ENCODE measurements at regions not wholly inside any gene's neighbourhood (a gene's known extent, or its start where the extent isn't known, plus 50 kb on each side); places are given as distances from the start of the nearest gene placed in this dataset.
A peak's percentile ranks its signal among the peaks of the same experiment; 100 is the strongest.
"Not testable (repeated sequence)": the region's sequence is repeated elsewhere in the genome, so short reads cannot be mapped to it uniquely, and the experiment has no call there.

DNA sequence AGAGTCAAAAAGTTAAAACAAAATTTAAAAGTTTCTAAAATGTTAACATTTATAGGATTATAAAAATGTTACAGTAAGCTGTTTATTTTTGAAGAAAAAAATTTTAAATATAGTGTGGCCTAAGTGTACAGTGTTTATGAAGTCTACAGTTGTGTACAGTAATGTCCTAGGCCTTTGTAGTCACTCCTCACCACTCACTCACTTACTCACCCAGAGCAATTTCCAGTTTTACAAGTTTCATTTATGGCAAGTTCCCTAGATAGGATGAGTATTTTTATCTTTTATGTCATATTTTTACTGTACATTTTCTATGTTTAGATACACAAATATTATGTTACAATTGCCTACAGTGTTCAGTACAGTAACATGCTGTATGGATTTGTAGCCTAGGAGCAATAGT lies 419.9 kb downstream of the ARL4A start:
- no peak for DNase-seq

DNA sequence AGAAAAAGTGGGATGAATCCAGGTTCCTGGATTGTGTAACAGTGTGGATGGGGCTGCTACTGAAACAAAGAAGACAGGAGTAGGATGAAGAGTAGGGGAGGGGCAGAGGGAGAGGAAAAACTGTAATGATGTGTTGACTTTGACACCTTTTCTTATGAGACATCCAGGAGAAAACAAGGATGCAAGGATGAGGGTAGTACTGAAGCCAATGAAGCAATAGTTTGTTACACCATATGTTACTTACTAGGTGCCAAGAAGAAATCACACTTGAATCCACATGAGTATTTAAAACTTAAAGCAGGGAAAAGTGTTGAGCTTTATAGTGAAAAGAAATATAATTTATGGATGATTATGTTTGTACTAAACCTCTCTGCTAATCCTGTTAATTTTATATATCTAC lies 420.6 kb downstream of the ARL4A start:
- no peak for DNase-seq

DNA sequence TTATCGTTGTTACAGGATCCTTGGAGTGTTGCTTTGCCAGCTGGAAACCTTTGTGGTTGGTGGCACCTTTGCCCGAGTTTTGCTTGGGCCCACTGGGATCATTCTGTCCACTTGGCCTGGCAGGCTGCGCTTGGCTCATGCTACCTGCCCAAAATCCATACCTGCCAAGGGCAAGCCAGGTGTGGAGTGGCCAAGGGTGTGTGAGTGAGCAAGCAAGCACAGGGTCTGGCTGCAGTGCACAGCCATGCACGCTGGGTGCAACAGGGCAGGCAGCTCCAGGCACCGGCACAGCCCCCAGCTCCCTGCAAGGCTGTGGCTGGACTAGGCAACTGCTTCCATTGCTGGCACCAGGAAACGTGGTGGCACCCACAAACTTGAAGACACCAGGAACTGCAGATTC lies 421.8 kb downstream of the ARL4A start:
- no peak for DNase-seq

DNA sequence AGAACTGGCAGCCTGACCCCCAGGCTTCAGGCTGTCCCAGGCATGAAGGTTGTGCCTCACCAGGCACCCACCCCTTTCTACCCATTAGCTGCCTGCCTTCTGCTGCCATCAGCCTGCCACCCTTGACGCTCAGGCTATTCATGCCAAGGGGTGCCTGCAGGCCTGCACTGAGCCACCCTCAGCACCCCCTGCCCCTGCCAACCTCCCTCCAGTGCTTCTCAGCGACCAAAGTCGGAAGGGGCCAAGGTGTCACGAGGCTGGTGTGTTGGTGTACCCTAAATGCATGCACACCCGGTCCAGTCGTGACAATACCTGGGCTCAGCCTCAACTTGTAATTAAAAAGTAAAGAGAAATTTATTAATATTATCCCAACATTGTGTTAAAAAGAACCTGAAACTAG lies 422.7 kb downstream of the ARL4A start:
- no peak for DNase-seq

DNA sequence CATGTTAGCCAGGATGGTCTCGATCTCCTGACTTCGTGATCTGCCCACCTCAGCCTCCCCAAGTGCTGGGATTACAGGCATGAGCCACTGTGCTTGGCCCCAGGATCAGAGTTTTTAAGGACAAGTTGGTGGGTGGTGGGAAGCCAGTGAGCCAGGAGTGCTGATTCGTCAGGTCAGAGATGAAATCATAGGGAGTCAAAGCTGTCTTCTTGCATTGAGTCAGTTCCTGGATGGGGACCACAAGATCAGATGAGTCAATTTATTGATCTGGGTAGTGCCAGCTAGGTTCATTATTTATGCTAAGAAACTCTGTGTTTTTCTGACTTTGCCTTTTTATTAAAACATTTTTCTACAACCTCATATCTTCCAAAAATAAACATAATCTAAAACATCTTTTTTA lies 423.8 kb downstream of the ARL4A start:
- no peak for DNase-seq

DNA sequence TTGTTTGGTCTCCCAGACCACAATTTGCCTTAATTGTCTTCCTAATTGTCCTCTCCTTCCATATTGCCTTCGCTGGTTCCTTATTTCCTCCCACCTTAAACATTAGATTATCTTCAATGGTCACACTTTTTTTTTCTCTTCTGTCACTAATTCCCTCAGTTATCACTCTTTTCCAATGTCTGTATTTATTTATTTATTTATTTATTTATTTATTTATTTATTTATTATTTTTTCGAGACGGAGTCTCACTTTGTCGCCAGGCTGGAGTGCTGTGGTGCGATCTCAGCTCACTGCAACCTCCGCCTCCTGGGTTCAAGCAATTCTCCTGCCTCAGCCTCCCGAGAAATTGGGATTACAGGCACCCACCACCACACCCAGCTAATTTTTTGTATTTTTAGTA lies 426.8 kb downstream of the ARL4A start:
- not testable (repeated sequence) for DNase-seq

DNA sequence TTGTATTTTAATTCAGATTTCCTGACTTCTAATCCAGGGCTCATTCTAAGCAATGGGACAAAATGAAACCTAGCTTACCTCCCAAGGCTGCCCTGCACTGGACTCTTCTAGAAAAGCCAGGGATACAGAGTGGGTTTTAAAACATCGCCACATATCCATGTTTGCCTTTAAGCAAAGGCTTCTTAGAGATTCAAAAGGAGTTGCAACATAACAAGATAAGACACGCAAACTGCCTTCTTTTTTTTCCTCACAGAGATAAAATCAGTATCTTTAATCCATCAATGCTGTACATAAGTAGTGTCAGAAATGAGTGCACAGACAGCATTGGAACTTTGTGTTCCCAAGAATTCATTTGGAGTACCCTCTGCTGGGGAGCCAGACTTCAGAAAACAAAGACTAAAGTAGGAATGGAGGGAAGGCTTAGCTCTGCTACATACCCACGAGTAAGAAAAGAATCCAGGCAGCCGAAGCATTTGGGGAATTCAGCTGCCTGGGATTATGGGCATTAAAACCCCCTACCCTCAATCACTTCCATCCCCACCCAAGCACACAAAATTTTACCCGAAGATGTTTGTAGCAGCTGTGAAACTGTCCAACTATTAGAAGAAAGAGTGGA lies 427.8 kb downstream of the ARL4A start:
- no peak for DNase-seq

DNA sequence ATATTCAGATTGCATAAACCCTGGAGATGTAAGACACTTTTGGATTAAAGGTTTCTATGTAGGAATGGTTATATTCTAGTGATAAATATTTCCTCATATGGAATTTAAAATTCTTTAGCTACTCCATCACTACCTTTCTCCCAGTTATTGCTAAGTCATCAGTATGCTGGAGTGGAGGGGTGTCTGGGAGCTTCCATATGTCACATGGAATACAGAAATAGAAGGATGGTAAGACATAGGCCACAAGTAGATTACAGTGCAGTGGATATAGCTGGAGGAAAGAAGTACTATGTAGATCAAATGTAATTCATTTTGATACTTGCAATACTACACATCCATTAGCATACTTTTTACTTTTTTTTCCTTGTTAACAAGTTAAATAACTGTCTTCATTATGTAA lies 428.4 kb downstream of the ARL4A start:
- no peak for DNase-seq

DNA sequence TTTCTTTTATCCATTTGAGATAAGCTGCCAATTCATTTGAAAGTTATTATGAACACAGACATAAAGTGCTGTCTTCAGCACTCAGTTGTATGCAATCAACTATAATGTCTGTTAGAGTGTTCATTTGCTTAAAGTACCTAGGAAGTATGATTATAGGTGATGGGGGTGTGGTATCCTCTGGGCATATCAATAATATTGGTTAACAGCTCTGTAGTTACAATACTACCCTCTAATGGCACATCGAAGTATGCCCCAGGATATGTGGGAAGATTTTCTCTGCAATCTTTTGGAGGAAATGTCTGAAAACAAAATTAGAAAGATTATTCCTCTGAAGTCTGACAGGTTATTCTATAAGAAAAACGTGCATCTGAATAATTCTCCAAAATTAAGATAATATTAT lies 429.7 kb downstream of the ARL4A start:
- DNase-seq, result no peak

DNA sequence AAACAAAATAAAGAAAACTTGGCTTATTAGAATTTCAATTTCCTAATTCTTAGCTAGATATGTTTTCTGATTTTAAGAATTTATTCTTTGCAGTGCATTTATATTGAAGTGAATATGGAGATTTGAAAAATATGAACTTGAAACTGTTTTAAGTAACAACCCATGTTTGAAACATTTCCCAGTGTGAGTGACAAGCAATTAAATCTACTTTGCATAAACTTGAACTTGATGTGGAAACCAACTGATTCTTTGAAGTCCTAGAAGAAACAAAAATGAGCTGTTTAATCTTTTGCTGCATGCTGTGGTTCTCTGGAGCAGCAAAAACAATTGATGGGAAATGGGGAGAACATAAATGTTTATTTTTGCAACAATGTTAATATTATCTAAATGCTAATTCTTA lies 430.2 kb downstream of the ARL4A start:
- DNase-seq, result no peak

DNA sequence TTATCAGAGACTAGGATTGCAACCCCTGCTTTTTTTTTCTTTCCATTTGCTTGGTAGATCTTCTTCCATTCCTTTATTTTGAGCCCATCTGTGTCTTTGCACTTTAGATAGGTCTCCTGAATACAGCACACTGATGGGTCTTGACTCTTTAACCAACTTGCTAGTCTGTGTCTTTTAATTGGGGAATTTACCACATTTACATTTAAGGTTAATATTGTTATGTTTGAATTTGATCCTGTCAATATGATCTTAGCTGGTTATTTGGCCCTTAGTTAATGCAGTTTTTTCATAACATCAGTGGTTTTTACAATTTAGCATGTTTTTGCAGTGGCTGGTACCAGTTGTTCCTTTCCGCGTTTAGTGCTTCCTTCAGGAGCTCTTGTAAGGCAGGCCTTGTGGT lies 437.2 kb downstream of the ARL4A start:
- not testable (repeated sequence) for DNase-seq

DNA sequence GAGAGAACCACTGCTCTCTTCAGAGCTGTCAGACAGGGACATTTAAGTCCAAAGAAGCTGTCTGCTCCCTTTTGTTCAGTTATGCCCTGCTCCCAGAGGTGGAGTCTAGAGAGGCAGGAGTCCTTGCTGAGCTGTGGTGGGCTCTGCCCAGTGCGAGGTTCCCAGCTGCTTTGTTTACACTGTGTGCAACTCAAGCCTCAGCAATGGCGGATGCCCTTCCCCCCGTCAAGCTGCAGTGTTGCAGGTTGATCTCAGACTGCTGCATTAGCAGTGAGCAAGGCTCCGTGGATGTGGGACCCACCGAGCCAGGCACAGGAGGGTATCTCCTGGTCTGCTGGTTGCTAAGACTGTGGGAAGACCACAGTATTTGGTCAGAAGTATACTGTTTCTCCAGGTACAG lies 438.9 kb downstream of the ARL4A start:
- no peak for DNase-seq

DNA sequence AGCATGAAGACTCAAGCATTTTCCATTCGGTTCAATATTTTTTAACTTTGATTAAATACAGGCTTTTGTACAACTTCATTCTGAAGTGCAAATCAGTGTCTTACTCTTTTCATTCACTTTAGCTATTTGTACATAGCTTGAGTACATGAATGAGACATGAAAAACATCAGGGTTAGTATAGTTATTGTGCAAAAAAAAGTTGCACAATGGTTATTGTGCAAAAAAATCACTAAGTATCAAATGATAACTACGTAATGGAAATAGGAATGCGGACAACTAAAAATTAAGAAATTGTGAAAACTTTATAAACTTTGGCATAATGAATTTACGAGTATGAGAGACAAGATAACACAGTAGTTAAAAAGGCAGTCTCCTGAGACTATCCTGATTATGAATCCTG lies 442.9 kb downstream of the ARL4A start:
- DNase-seq, result no peak

DNA sequence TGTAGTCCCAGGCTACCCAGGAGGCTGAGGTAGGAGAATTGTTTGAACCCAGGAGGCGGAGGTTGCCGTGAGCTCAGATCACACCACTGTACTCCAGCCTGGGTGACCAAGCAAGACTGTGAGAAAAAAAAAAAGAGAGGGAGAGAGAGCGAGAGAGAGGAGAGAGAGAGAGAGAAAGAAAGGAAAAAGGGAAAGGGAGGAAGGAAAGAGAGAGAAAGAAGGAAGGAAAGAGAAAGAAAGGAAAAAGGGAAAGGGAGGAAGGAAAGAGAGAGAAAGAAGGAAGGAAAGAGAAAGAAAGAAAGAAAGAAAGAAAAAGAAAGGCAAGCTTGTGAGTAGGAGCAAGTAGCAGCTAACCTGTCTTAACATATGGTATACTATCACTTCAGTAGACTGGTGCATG lies 443.5 kb downstream of the ARL4A start:
- not testable (repeated sequence) for DNase-seq

DNA sequence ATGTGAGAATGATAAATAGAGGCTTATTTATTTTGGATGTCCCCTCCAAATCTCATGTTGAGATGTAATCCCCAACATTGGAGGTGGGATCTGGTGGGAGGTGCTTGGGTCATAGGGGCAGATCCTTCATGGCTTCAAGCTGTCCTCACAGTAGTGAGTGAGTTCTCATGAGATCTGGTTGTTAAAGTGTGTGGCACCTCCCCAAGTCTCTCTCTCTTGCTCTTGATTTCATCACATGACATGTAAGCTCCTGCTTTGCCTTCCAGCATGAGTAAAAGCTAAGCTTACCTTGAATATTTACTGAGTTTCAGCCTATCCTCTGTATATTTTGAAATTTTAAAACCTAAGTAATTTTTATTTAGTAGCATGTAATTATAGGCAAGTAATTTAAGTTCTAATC lies 444.9 kb downstream of the ARL4A start:
- no peak for DNase-seq

DNA sequence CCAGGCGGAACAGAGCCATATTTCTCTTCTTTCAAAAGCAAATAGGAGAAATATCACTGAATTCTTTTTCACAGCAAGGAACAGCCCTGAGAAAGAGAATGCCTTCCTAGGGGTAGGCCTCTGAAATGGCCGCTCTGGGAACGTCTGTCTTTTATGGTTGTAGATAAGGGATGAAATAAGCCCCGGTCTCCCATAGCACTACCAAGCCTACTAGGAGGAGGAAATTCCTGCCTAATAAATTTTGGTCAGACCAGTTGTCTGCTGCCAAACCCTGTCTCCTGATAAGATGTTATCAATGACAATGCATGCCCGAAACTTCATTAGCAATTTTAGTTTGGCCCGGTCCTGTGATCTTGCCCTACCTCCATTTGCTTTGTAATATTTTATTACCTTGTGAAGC lies 448.9 kb downstream of the ARL4A start:
- not testable (repeated sequence) for DNase-seq

DNA sequence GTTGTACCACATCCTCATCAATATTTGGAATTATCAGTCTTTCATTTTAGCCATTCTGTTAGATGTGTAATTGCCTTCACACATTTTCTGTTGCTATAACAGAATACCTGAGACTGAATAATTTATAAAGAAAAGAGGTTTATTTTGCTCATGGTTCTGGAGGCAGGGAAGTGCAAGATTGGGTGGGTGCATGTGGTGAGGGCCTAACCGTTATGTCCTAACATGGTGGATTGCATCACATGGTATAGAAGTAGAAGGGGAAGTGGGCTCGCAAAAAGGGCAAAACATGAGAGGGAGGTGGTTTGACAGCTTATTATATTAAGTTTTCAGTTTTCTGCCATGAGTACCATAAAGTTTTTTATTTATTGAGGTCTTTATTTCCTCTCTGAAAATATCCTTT lies 452.0 kb downstream of the ARL4A start:
- no peak for DNase-seq

DNA sequence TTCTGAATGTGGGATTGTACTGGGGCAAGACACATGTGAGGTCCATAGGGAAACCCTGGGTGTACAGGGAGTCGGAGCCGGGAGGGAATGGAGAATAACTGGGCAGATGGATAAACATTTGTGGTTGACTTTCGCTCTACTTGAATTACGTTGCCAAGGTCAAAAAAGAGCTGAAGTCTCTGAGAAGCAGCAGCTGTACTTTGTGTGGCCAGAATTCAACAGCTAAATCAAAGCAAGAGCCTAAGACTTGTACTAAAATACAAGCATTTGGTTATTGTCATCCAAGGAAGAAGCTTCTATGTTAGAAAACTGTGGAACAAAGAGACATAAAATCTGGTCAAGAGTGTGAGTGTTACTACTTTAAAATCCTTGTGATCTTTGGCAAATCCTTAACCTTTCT lies 457.2 kb downstream of the ARL4A start:
- DNase-seq, result peak in 1 of 2 experiments; percentile 46

DNA sequence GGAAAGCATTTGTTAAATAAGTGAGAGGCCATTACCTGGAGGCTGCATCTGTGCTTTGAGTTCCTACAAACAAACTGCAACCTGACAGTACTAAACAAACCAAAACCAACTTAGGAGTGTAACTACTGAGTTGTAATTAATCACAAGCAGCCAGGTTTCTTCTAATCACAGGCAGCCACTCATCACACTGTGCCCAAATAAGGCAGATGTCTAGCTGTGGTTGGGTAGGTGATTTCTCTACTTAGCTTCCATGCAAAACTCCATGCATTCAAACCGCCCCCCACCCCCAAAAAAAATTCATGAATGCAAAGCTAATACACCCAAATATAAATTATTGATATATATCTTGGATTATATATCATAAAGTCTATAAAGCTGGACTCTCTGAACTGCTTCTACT lies 461.1 kb downstream of the ARL4A start:
- no peak for DNase-seq

DNA sequence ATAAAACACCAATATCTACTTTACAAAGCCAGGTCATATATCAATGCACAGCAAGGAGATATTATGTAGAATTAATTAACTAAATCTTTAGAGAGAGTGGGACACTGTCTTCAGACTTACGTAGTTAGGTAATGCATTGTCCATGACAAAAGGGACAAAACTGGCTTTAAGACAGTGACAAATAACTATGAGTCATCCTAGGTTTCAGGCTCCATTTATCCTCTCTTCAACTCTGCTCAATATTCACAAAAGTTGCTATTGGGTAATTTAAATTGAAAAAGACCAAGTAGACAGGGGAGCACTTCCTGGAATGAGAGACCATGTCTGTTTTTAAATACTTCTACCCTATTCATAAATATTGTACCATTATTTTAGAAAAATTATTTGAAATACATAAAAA lies 464.5 kb downstream of the ARL4A start:
- no peak for DNase-seq

DNA sequence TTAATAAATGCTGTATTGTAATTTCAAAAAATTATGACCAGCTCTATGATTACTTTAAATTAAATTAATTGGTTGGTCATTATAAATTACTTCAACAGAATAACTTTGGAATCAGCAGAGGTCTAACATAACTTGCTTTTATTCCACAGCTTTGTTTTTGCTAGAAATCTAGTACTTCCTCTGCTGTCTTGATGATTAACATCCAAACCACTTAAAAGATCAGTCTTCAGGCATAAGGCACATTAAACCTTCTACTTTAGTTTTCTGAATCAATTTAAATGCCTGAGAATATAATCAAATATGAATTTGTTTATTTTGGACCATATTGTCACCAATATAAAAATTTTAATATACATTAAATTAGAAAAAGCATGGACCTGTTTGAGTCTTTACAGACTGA lies 465.3 kb downstream of the ARL4A start:
- no peak for DNase-seq

DNA sequence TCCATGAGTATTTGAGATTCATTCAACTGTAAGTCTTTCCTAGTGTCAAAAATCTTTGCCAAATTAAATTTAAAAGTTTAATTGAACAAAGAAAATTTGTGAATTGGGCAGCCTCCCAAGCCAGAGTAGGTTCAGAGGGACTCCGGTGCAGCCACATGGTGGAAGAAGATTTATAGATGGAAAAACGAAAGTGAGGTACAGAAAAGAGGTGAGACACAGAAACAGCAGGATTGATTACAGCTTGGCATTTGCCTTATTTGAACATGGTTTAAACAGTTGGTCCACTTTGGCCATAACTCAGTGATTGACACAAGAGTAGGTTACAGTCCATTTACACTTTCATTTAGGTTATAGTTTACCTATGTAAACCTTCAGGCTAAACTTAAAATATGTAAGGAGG lies 465.8 kb downstream of the ARL4A start:
- DNase-seq, result no peak

DNA sequence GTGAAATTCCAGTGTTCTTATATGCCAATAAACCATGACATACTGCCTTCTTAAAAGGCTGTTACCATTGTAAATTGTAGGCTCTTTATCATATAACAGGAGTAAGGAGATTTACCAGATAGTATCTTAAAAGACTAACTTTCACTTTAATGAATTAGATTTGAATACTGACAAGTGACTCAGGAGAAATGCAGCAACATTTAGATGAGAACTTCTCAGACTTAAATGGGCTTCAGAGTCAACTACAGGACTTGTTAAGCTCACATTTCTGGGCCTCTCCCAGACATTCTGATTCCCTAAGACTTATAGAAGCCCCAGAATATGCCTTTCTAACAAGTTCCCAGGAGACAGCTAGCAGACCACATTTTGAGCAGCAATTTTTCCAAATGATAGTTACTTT lies 466.3 kb downstream of the ARL4A start:
- no peak for DNase-seq

DNA sequence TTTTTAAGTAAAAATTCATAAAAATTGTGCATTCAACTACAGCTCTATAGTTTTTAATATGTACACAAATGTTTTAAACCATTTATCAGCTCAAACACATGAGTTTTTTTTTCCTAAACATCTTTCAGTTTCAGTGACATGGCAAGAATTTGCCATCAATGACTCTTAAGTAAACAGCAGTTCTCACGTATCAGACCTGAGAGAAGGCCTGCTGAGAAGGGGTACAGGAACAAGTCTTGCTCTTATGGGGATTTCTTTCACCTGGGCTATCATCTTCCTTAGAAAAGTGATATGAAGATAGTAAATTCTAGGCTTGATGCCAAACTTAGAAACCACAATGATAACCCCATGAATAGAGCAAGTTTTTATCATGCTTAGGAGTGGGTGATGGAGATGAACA lies 467.8 kb downstream of the ARL4A start:
- no peak for DNase-seq

DNA sequence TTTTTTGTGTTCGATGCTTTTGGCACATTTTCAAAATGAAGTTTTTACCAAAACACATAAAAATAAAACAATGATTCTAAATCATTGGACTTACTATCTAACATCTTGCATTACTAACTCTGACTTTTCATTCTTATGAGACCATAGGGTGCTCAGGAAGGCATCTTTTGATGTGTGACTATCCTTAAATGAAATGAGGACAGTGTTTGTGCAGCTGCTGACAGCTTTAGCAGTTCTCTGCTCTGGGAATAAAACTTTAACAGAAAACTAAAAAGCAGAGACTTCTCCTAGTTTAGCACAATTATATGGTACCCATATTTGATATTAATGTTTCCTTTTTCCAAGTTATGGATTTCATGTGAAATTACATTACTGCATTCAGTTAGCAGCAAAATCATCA lies 471.6 kb downstream of the ARL4A start:
- no peak for DNase-seq

All from NCI-H524 (cell line).